ENCODE measurements at regions not wholly inside any gene's neighbourhood (a gene's known extent, or its start where the extent isn't known, plus 50 kb on each side); places are given as distances from the start of the nearest gene placed in this dataset.

GRCh38 chr21:18630446-18630845 lies 226.9 kb upstream of the TMPRSS15 start:
- no peak overlapping the region for H3K4me3 ChIP-seq (ENCODE audit: low read depth, low read length)
- in situ Hi-C loops (cut with HindIII; ENCODE audit: low pct_ligation_motif_present, low sequenced_read_pairs), result no loop called here
- no peak overlapping the region for H3K27ac ChIP-seq
- no peaks in the 10 kb centered on the region for H3K36me3 ChIP-seq (replicated peaks)
- H3K27me3 ChIP-seq (replicated peaks), result no peaks in the 10 kb centered on the region
- no peak for TF ChIP-seq CTCF (IDR thresholded peaks at IDR 0.05; ENCODE audit: low read depth, low read length, missing control alignments)
- DNase-seq, result no peak

GRCh38 chr21:18636897-18637296 lies 233.3 kb upstream of the TMPRSS15 start:
- H3K27ac ChIP-seq, result no peak overlapping the region
- no peaks in the 10 kb centered on the region for H3K36me3 ChIP-seq (replicated peaks)
- no peak overlapping the region for H3K4me3 ChIP-seq (ENCODE audit: low read depth, low read length)
- H3K27me3 ChIP-seq (replicated peaks), result no peaks in the 10 kb centered on the region
- no peak for TF ChIP-seq CTCF (IDR thresholded peaks at IDR 0.05; ENCODE audit: low read depth, low read length, missing control alignments)
- DNase-seq, result no peak
- in situ Hi-C loops (cut with HindIII; ENCODE audit: low pct_ligation_motif_present, low sequenced_read_pairs), result no loop called here

DNA sequence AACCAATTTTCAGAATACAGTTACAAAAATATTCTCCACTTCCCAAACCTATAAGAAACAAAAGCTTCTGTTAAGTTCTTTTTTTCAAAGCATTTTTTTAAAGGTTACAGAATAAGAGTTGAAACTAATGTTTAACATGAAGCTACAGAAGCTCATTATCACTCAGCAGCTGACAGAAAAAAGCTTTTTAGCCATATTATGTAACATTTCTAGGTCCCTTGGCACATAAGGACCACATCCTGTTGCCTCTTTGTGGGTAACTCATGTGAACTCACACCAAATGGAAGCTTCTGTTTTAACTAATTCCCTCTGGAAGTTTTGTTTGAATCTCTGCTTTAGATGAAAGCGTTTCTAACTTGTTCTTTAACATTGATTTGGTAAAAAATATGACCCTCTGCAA lies 242.5 kb upstream of the TMPRSS15 start:
- H3K27me3 ChIP-seq (replicated peaks), result no peaks in the 10 kb centered on the region
- TF ChIP-seq CTCF (IDR thresholded peaks at IDR 0.05; ENCODE audit: low read depth, low read length, missing control alignments), result no peak

GRCh38 chr21:18655931-18656330 lies 252.3 kb upstream of the TMPRSS15 start:
- H3K4me3 ChIP-seq (ENCODE audit: low read depth, low read length), result no peak overlapping the region
- no peaks in the 10 kb centered on the region for H3K27me3 ChIP-seq (replicated peaks)
- in situ Hi-C loops (cut with HindIII; ENCODE audit: low pct_ligation_motif_present, low sequenced_read_pairs), result no loop called here
- no peak overlapping the region for H3K27ac ChIP-seq
- no peaks in the 10 kb centered on the region for H3K36me3 ChIP-seq (replicated peaks)
- TF ChIP-seq CTCF (IDR thresholded peaks at IDR 0.05; ENCODE audit: low read depth, low read length, missing control alignments), result no peak
- DNase-seq, result no peak

More for the DNA sequence above, 242.5 kb upstream of the TMPRSS15 start:
- in situ Hi-C loops (cut with HindIII; ENCODE audit: low pct_ligation_motif_present, low sequenced_read_pairs), result no loop called here
- Histone ChIP-seq H3K27ac (no peak overlapping the region), H3K36me3 (replicated peaks) (no peaks in the 10 kb centered on the region), H3K4me3 (ENCODE audit: low read depth, low read length) (no peak overlapping the region)
- DNase-seq, result no peak

DNA sequence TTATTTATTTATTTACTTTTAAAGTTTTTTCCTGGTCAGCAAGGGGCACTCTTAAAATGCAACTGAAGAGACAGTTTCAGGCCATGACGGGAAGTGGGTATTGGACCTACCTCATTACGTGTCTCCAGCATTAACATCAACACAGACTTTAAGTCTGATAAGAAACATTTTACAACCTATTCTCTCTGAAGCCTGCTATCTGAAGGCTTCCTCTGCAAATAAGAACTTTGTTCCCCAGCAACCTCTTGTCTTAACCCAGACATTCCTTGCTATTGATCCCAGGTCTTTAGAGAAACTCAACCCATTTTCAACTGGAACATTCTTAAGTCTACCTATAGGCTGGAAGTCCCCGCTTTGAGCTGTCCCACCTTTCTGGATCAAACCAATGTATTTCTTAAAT lies 258.3 kb upstream of the TMPRSS15 start:
- DNase-seq, result no peak
- H3K36me3 ChIP-seq (replicated peaks), result no peaks in the 10 kb centered on the region
- H3K4me3 ChIP-seq (ENCODE audit: low read depth, low read length), result no peak overlapping the region
- no peak overlapping the region for H3K27ac ChIP-seq
- in situ Hi-C loops (cut with HindIII; ENCODE audit: low pct_ligation_motif_present, low sequenced_read_pairs), result no loop called here
- H3K27me3 ChIP-seq (replicated peaks), result no peaks in the 10 kb centered on the region
- no peak for TF ChIP-seq CTCF (IDR thresholded peaks at IDR 0.05; ENCODE audit: low read depth, low read length, missing control alignments)

DNA sequence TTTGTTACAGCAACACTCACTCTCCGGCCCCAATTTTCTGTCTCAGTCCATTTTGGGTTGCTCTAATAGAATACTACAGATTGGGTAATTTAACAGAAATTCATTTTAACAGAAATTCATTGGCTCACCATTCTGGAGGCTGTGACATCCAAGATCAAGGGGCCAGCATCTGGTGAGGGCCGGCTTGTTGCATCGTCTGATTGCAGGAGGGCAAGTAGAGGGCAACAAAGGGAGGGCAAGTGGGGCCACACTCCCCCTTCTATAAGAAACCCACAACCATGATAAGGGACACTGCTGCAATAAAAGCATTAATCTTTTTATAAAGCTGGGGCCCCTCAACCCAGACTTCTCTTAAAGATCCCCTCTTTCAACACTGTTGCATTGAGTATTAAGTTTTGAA lies 260.1 kb upstream of the TMPRSS15 start:
- H3K27ac ChIP-seq, result no peak overlapping the region
- in situ Hi-C loops (cut with HindIII; ENCODE audit: low pct_ligation_motif_present, low sequenced_read_pairs), result no loop called here
- no peak for TF ChIP-seq CTCF (IDR thresholded peaks at IDR 0.05; ENCODE audit: low read depth, low read length, missing control alignments)
- DNase-seq, result no peak
- no peak overlapping the region for H3K4me3 ChIP-seq (ENCODE audit: low read depth, low read length)
- H3K27me3 ChIP-seq (replicated peaks), result no peaks in the 10 kb centered on the region
- H3K36me3 ChIP-seq (replicated peaks), result no peaks in the 10 kb centered on the region
